ENCODE measurements at regions not wholly inside any gene's neighbourhood (a gene's known extent, or its start where the extent isn't known, plus 50 kb on each side); places are given as distances from the start of the nearest gene placed in this dataset.

GRCh38 chr3:106126067-106126845, 257.4 kb upstream of the CBLB start:
- intact Hi-C loops (cut with DNase I; ENCODE audit: low total_unique reads): no loop called here
- Histone ChIP-seq H3K27me3 (no peaks in the 10 kb centered on the region), H3K4me1 (peaks cover 0 to 43% (median 15%) of the 10 kb centered on the region in 4 donors), H3K36me3 (no peaks in the 10 kb centered on the region), H3K4me3 (no peak overlapping the region), H3K9me3 (no peaks in the 10 kb centered on the region), H3K27ac (peak overlapping the region in 1 of 2 donors; percentile 57)
- TF ChIP-seq CTCF (IDR thresholded peaks at IDR 0.05): no peak
- no peak for DNase-seq

- Histone ChIP-seq H3K36me3 (no peaks in the 10 kb centered on the region), H3K4me1 (peaks cover 0 to 48% (median 17%) of the 10 kb centered on the region in 4 donors), H3K27me3 (no peaks in the 10 kb centered on the region), H3K4me3 (no peak overlapping the region), H3K9me3 (no peaks in the 10 kb centered on the region), H3K27ac (peak overlapping the region in 1 of 2 donors; percentile 57)
- no peak for TF ChIP-seq CTCF (IDR thresholded peaks at IDR 0.05)
- no peak for DNase-seq
- intact Hi-C loops (cut with DNase I; ENCODE audit: low total_unique reads): no loop called here
These were observed 258.0 kb upstream of the CBLB start for GRCh38 chr3:106126846-106127235.

DNA sequence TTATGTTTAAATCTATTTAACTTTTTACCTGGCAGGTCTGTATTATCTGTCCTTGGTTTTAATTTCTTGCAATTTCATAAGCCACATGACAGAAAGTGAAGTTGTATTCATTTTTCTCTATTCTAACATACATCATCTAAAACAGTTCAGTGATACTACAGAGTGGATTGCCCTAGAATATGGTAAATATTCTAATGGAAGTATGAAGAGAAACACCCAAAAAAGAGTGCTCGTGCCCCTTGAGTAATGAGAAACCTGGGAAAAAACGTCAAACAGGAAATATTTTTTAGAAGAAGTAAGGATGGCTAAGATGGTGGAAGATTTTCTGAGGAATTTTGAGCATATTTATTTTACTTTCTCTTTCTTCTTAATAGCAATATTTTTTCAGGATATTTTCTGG, 261.1 kb upstream of the CBLB start:
- Histone ChIP-seq H3K27me3 (no peaks in the 10 kb centered on the region), H3K36me3 (no peaks in the 10 kb centered on the region), H3K27ac (no peak overlapping the region), H3K4me3 (no peak overlapping the region), H3K4me1 (peaks cover 0 to 48% (median 17%) of the 10 kb centered on the region in 4 donors), H3K9me3 (no peaks in the 10 kb centered on the region)
- TF ChIP-seq CTCF (IDR thresholded peaks at IDR 0.05): no peak
- DNase-seq: no peak
- intact Hi-C loops (cut with DNase I; ENCODE audit: low total_unique reads): no loop called here

GRCh38 chr3:106130384-106131198, 261.8 kb upstream of the CBLB start:
- DNase-seq: no peak
- Histone ChIP-seq H3K4me1 (peaks cover 0 to 41% (median 17%) of the 10 kb centered on the region in 4 donors), H3K27ac (no peak overlapping the region), H3K4me3 (no peak overlapping the region), H3K36me3 (no peaks in the 10 kb centered on the region), H3K9me3 (no peaks in the 10 kb centered on the region), H3K27me3 (no peaks in the 10 kb centered on the region)
- no peak for TF ChIP-seq CTCF (IDR thresholded peaks at IDR 0.05)
- intact Hi-C loops (cut with DNase I; ENCODE audit: low total_unique reads): no loop called here

DNA sequence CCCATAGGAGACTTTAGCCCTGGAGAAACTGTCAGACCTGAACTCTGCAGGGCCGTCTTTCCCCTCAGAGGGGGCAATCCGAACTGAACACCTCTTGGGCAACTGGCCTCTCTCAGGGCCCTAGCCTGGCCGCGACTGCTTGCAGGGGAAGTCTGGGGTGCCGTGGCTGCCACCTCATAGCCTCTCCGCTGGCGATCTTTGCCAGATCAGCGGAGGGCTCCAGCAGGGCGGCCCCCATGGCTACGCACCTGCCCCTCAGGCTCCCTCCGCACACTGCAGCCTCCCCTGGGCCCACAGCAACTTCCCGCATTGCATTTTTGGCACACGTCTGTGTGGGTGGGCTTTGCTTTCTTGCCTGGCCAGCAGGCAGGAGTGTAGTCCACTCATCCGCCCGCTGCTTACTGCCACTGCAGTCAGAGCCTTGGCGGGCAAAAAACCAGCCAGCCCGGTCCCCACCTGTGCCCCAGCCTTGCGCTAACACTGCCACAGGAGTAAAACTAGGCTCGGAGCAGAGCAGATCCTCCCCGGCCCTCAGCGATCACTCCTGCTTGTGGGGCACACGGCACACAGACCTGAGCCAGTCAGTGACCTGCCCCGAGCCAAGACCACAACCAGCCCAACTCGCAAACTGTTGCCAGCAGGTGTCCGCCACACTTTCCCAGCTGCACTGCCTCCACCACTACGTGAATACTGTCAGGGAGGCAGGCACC, 266.8 kb upstream of the CBLB start:
- H3K27ac ChIP-seq: no peak overlapping the region
- H3K4me3 ChIP-seq: no peak overlapping the region
- peaks cover 0 to 11% (median 7%) of the 10 kb centered on the region in 4 donors for H3K4me1 ChIP-seq
- intact Hi-C loops (cut with DNase I; ENCODE audit: low total_unique reads): no loop called here
- TF ChIP-seq CTCF (IDR thresholded peaks at IDR 0.05): no peak
- DNase-seq: no peak
- no peaks in the 10 kb centered on the region for H3K27me3 ChIP-seq
- no peaks in the 10 kb centered on the region for H3K36me3 ChIP-seq
- no peaks in the 10 kb centered on the region for H3K9me3 ChIP-seq

Data from tibial artery (tissue), 4 donors.